DMS 273 (cell line): ENCODE measurements at regions not wholly inside any gene's neighbourhood (a gene's known extent, or its start where the extent isn't known, plus 50 kb on each side); places are given as distances from the start of the nearest gene placed in this dataset.
"Not testable (repeated sequence)": the region's sequence is repeated elsewhere in the genome, so short reads cannot be mapped to it uniquely, and the experiment has no call there.

Experiments
- DNase-seq: peaks from one replicate; lab custom pipeline; 2025; ENCODE audit not compliant: unreplicated experiment; lab: John Stamatoyannopoulos, UW

DNA sequence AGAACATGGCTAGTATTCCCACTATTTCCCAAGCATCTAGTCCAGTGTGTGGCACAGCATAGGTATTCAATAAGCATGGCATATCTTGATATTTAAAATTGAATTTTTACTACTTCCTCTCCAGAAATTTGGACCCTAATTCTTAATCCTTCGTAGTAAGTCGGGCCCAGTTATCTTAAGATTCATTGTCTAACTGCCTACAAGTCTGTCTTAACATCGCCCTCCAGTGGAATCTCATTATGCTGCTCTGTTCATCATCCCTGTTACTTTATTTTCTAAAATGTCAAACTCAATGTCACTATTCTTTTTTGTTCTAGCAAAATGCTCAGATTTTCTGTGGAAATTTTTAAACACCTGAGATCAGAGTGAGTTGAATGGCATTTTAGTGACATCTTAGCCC lies 606.2 kb downstream of the KLHL13 start:
- peak; percentile 20 for DNase-seq

- no peak for DNase-seq
These were observed 608.6 kb downstream of the KLHL13 start for GRCh38 chrX:117508021-117508420.

GRCh38 chrX:117487421-117487820 lies 629.2 kb downstream of the KLHL13 start:
- DNase-seq, result no peak

DNA sequence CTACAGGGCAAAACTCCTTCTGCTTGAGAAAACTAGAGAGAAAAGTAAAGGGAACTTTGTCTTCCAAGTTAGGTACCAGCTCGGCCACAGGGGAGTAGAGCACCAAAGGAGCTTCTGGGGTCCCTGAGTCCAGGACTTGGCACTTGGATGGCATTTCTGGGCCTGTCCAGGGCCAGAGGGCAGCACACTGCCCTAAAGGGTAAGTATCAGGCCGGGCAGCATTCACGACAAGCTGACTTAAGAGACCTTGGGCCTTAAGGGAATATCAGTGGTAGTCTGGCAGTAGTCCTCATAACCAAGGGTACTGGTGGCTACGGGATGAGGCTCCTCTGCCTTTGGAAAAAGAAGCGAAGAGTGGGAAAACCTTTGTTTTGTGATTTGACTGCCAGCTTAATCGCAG lies 632.7 kb downstream of the KLHL13 start:
- no peak for DNase-seq

- DNase-seq, result no peak
These were observed 658.2 kb downstream of the KLHL13 start for GRCh38 chrX:117458243-117458968.

DNA sequence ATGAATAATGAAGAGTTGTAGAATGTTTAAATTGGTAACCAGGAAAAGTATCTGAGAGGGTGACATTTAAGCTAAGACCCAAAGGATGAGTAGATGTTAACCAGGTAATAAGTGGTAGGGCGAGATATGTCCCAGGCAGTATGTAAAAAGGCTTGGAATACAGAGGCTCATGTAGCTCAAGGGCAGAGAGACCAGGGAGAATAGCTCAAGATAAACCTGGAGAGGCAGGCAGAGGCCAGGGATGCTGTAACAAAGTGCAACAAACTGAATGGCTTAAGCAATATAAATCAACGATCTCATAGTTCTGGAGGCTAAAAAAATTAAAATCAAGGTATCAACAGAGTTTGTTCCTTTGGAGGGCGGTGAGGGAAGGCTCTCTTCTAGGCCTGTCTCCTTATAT lies 660.8 kb downstream of the KLHL13 start:
- DNase-seq, result no peak

DNA sequence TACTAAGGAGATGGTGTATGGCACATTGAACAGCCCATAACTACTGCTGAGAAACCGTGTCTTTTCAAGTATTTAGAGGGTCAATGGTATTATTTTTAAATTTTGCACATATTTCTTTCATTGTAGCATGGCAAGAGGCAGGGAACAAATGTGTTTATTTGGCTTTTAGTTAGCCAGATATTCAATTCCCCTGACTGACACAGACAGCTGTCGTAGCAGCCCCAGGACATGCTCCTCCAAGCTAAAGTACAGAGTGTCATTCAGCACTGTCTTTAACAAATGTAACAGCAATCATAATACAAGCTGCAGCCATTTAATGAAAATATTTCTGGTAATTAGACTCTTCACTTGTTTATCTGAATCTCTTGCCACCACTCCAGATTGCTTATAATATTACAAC lies 687.1 kb downstream of the KLHL13 start:
- no peak for DNase-seq

DNA sequence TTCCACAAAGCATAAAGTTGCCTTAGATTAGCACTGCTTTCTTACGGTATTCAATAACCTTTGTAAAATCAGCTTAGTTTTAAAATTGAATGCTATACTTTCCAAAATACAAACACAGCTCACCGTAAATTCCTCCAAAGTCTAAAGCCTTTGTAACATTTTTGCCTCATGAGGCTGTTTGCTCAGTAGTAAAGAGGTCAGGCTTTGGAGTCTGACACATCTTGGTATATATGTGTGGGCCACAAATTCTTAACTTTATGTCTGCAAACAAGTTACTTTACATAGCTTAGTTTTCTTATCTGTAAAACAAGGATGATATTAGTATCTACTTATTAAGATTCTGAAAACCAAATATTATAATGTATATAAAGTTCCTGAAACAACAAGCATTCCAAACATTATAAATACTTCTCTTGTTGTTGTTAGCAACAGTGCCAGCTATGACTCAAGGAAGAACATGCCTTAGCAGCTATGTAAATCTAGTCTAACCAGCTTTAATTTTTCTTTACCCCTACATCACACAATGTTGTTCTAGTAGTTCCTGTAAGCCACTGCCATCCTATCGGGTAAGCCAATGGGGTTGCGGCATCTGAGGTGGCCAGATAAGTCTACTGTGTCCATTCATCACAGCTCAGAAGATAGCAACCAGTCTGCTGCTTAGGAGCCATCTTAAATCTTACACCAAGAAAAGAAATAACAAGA lies 709.0 kb downstream of the KLHL13 start:
- DNase-seq, result no peak

- DNase-seq, result no peak
These were observed 715.8 kb downstream of the KLHL13 start for GRCh38 chrX:117400839-117401238.

DNA sequence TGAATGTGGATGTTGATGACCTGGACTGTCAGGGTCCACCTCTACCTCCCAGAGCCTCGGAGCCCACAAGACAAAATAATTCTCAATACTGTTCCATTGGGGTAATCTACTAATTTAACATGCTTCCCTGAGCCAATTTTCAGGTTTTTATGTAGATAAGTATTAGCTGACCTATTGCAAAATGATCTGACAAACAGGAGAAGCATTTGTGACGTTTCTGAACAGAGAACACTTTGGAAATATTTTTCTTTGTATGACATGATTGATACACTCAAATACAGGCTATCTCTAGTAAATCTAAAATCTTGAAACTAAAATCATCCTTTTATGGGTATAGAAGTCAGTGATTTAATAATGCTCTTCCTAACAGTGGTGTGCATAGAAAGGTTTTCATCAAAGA lies 716.6 kb downstream of the KLHL13 start:
- DNase-seq, result no peak

- no peak for DNase-seq
These were observed 718.8 kb downstream of the KLHL13 start for GRCh38 chrX:117397844-117398243.

DNA sequence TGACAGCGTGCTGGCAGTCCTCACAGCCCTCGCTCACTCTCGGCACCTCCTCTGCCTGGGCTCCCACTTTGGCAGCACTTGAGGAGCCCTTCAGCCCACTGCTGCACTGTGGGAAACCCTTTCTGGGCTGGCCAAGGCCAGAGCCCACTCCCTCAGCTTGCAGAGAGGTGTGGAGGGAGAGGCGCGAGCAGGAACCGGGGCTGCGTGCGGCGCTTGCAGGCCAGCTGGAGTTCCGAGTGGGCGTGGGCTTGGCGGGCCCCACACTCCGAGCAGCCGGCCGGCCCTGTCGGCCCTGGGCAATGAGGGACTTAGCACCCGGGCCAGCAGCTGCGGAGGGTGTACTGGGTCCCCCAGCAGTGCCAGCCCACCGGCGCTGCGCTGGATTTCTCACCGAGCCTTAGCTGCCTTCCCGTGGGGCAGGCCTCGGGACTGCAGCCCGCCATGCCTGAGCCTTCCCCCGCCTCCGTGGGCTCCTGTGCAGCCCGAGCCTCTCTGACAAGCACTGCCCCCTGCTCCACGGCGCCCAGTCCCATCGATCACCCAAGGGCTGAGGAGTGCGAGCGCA lies 722.0 kb downstream of the KLHL13 start:
- DNase-seq, result not testable (repeated sequence)

DNA sequence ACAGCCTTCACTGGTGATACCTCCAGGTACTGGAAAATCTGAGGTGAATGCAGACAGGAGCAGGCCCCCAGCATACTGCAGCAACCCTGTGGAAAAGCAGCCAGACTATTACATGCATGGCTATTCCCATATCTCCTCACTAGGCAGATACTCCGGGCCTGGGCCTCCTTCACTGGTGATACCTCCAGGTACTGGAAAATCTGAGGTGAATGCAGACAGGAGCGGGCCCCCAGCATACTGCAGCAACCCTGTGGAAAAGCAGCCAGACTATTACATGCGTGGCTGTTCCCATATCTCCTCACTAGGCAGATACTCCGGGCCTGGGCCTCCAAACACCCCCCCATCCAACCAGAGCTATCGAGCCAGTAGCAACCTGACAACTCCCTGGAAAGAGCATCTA lies 724.2 kb downstream of the KLHL13 start:
- DNase-seq, result not testable (repeated sequence)

DNA sequence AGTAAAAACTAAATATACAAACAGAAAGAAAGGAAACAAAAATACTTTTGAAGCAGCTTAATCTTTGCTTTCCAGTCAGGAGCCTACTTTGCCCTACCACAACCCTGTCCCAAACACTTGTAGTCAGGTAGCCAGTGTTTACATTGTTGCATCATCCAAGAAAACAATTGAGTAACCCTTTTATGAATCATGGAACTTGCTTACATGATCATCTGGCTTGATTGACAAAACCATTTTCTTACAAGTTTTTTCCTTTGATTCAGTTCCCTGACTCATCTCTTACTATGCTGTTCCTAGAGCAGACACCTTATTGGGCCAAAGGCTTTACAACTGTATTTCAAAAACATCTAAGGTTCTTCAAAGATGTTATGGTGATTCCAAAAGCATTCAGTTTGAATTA lies 740.1 kb downstream of the KLHL13 start:
- DNase-seq, result no peak

DNA sequence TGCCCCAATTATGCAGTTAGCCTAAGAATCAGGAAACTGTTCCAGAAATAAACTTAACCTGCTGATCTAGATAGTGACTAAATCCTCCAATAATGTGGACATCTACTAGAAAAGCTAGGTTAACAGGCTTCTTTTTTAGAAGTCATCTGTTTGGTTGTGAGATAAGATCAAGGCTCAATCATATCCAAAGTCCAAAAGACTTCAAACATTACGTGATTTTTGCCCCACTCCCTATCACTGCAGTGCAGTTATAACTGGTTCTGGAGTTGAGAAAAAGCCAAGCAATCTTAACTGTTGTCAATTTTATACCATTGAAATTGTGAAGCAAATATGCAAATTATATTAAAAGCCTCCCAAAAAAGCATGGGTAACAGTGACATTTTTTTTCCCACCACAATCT lies 781.4 kb downstream of the KLHL13 start:
- no peak for DNase-seq

GRCh38 chrX:117327373-117327772 lies 789.2 kb downstream of the KLHL13 start:
- DNase-seq, result no peak

- no peak for DNase-seq
These were observed 790.9 kb downstream of the KLHL13 start for GRCh38 chrX:117325706-117326105.

- no peak for DNase-seq
These were observed 811.3 kb downstream of the KLHL13 start for GRCh38 chrX:117305168-117305766.

GRCh38 chrX:117301086-117301485 lies 815.5 kb downstream of the KLHL13 start:
- no peak for DNase-seq

GRCh38 chrX:117291760-117292159 lies 824.9 kb downstream of the KLHL13 start:
- DNase-seq, result no peak

GRCh38 chrX:117274965-117275364 lies 812.2 kb upstream of the CT83 start:
- no peak for DNase-seq
